HG03558 (cell line): ENCODE measurements at regions not wholly inside any gene's neighbourhood (a gene's known extent, or its start where the extent isn't known, plus 50 kb on each side); places are given as distances from the start of the nearest gene placed in this dataset.
"Not testable (repeated sequence)": the region's sequence is repeated elsewhere in the genome, so short reads cannot be mapped to it uniquely, and the experiment has no call there.

Source experiments
- ATAC-seq: cut with Tn5 transposase; IDR thresholded peaks from one replicate; pipeline ENCODE4 v1.9.1; 2021; ENCODE audit warnings: moderate number of reproducible peaks; ENCODE audit not compliant: unreplicated experiment; ENCODE audit errors: extremely low read depth

GRCh38 chr4:54993473-54994026 is 131.8 kb downstream of the KDR start:
- not testable (repeated sequence) for ATAC-seq

GRCh38 chr4:54992266-54992665 is 133.1 kb downstream of the KDR start:
- ATAC-seq = no peak

GRCh38 chr4:54988655-54989054 is 136.7 kb downstream of the KDR start:
- no peak for ATAC-seq

- ATAC-seq = no peak
Observed at GRCh38 chr4:54986095-54986846, 139.1 kb downstream of the KDR start.

- no peak for ATAC-seq
Observed at GRCh38 chr4:54976682-54977081, 148.7 kb downstream of the KDR start.

GRCh38 chr4:54976031-54976430 is 149.4 kb downstream of the KDR start:
- no peak for ATAC-seq

GRCh38 chr4:54973784-54974183 is 151.6 kb downstream of the KDR start:
- ATAC-seq = no peak

GRCh38 chr4:54971474-54971950 is 153.9 kb downstream of the KDR start:
- no peak for ATAC-seq

GRCh38 chr4:54967289-54967688 is 158.1 kb downstream of the KDR start:
- no peak for ATAC-seq

- no peak for ATAC-seq
Observed at GRCh38 chr4:54961357-54961975, 163.9 kb downstream of the KDR start.

- ATAC-seq = no peak
Observed at GRCh38 chr4:54959651-54960116, 165.7 kb downstream of the KDR start.

GRCh38 chr4:54959131-54959530 is 166.3 kb downstream of the KDR start:
- no peak for ATAC-seq

GRCh38 chr4:54958236-54958635 is 167.2 kb downstream of the KDR start:
- ATAC-seq = no peak

GRCh38 chr4:54954656-54955388 is 170.6 kb downstream of the KDR start:
- no peak for ATAC-seq

- no peak for ATAC-seq
Observed at GRCh38 chr4:54946741-54947140, 178.7 kb downstream of the KDR start.

- ATAC-seq = no peak
Observed at GRCh38 chr4:54945838-54946237, 179.6 kb downstream of the KDR start.

- no peak for ATAC-seq
Observed at GRCh38 chr4:54942721-54943120, 182.7 kb downstream of the KDR start.

- ATAC-seq = peak; percentile 78
Observed at GRCh38 chr4:54941994-54942552, 183.3 kb downstream of the KDR start.

- ATAC-seq = no peak
Observed at GRCh38 chr4:54940996-54941865, 184.2 kb downstream of the KDR start.
